GM23338 (cell line): ENCODE measurements at regions not wholly inside any gene's neighbourhood (a gene's known extent, or its start where the extent isn't known, plus 50 kb on each side); places are given as distances from the start of the nearest gene placed in this dataset.

Source experiments
- ATAC-seq: fragments of 200-7000 bp; cut with Tn5 transposase; 3 replicates; pipeline ENCODE4 v1.9.1; 2020
- DNase-seq: peaks from one replicate; pipeline ENCODE4 v3.0.0-alpha.2; 2015; ENCODE audit warnings: low spot score
- H2AFZ ChIP-seq: fragments of 200-600 bp; sonication (generic); 2 replicates; pipeline ENCODE4 v1.8.0; 2016; ENCODE audit warnings: antibody characterized with exemption, mild to moderate bottlenecking, moderate library complexity
- H3F3A ChIP-seq: fragments of 200-600 bp; sonication (generic); replicated peaks from 2 replicates; pipeline ENCODE4 v1.8.0; 2017; ENCODE audit warnings: antibody characterized with exemption, mixed run types, low read depth
- H3K27ac ChIP-seq: fragments of 200-600 bp; sonication (generic); 2 replicates; pipeline ENCODE4 v1.6.1; 2016; ENCODE audit warnings: low read depth
- H3K27me3 ChIP-seq: fragments of 200-600 bp; sonication (generic); 2 replicates; pipeline ENCODE4 v1.8.0; 2016; ENCODE audit warnings: mild to moderate bottlenecking, mixed run types, moderate library complexity; ENCODE audit not compliant: insufficient read depth
- H3K36me3 ChIP-seq: fragments of 200-600 bp; sonication (generic); 2 replicates; pipeline ENCODE4 v1.8.0; 2016; ENCODE audit warnings: mild to moderate bottlenecking; ENCODE audit not compliant: insufficient read depth
- H3K4me1 ChIP-seq: fragments of 200-600 bp; sonication (generic); 2 replicates; pipeline ENCODE4 v1.8.0; 2016; ENCODE audit warnings: mild to moderate bottlenecking, moderate library complexity; ENCODE audit not compliant: insufficient read depth
- H3K4me2 ChIP-seq: fragments of 200-600 bp; sonication (generic); 2 replicates; pipeline ENCODE4 v1.7.1; 2017; ENCODE audit warnings: mixed run types
- H3K4me3 ChIP-seq: fragments of 200-600 bp; sonication (generic); 2 replicates; pipeline ENCODE4 v1.6.1; 2016; ENCODE audit warnings: mixed run types
- H3K79me2 ChIP-seq: fragments of 200-600 bp; sonication (generic); replicated peaks from 2 replicates; pipeline ENCODE4 v1.8.0; 2017; ENCODE audit warnings: mild to moderate bottlenecking; ENCODE audit not compliant: insufficient read depth
- H3K9me2 ChIP-seq: fragments of 200-600 bp; sonication (generic); 2 replicates; pipeline ENCODE4 v1.8.0; 2017; ENCODE audit not compliant: insufficient read depth
- H4K20me1 ChIP-seq: fragments of 200-600 bp; sonication (generic); replicated peaks from 2 replicates; pipeline ENCODE4 v1.8.0; 2017; ENCODE audit warnings: mild to moderate bottlenecking; ENCODE audit not compliant: insufficient read depth
- H3K27ac Mint-ChIP-seq: 2 replicates; pipeline ENCODE4 v1.8.0; 2020; ENCODE audit warnings: inconsistent platforms, mild to moderate bottlenecking, moderate library complexity, mixed read lengths
- H3K27me3 Mint-ChIP-seq: 3 replicates; pipeline ENCODE4 v1.8.0; 2022; ENCODE audit warnings: low read depth, mild to moderate bottlenecking, moderate library complexity, mixed read lengths, inconsistent platforms; ENCODE audit not compliant: insufficient read depth, poor library complexity
- H3K36me3 Mint-ChIP-seq: 3 replicates; pipeline ENCODE4 v1.8.0; 2021; ENCODE audit warnings: low read depth, mild to moderate bottlenecking, inconsistent platforms, moderate library complexity, mixed read lengths
- H3K4me1 Mint-ChIP-seq: 3 replicates; pipeline ENCODE4 v1.8.0; 2020; ENCODE audit warnings: mild to moderate bottlenecking, inconsistent platforms, mixed read lengths
- H3K4me3 Mint-ChIP-seq: 3 replicates; pipeline ENCODE4 v1.8.0; 2021; ENCODE audit warnings: moderate library complexity, mild to moderate bottlenecking, inconsistent platforms, mixed read lengths
- H3K9me3 Mint-ChIP-seq: 3 replicates; pipeline ENCODE4 v1.8.0; 2020; ENCODE audit warnings: moderate library complexity, mild to moderate bottlenecking, inconsistent platforms, mixed read lengths
- CREB1 ChIP-seq: fragments of 250-450 bp; sonication (Bioruptor Pico); IDR thresholded peaks from 2 replicates; pipeline ENCODE4 v1.5.0; 2020; ENCODE audit warnings: low read depth, mild to moderate bottlenecking, moderate library complexity
- CTCF ChIP-seq, 2 experiments: fragments of 200-600 bp in 1 of 2; sonication (generic) in 1 of 2; conservative IDR thresholded peaks; 2 replicates each; pipeline versions ENCODE4 v1.5.1 to v1.6.1; 2016 to 2017; ENCODE audit warnings: antibody characterized with exemption in 2 of 2, low read depth in 2 of 2, mild to moderate bottlenecking in 2 of 2, moderate library complexity in 1 of 2
- EZH2 ChIP-seq: fragments of 200-600 bp; sonication (generic); IDR thresholded peaks from one replicate; pipeline ENCODE4 v1.8.0; 2017; ENCODE audit warnings: antibody characterized with exemption, mild to moderate bottlenecking, low read depth; ENCODE audit not compliant: unreplicated experiment
- EZH2phosphoT487 ChIP-seq: fragments of 200-600 bp; sonication (generic); IDR thresholded peaks from one replicate; pipeline ENCODE4 v1.8.1; 2018; ENCODE audit warnings: antibody characterized with exemption; ENCODE audit not compliant: unreplicated experiment
- JUNB ChIP-seq: IDR thresholded peaks from one replicate; pipeline ENCODE4 v1.6.1; 2016; ENCODE audit warnings: antibody characterized with exemption; ENCODE audit not compliant: unreplicated experiment
- NANOG ChIP-seq: IDR thresholded peaks from 2 replicates; pipeline ENCODE4 v1.6.1; 2016; ENCODE audit warnings: antibody characterized with exemption, borderline replicate concordance
- POLR2AphosphoS5 ChIP-seq: IDR thresholded peaks from 2 replicates; pipeline ENCODE4 v1.6.1; 2016; ENCODE audit warnings: antibody characterized with exemption, low read depth
- REST ChIP-seq: IDR thresholded peaks from one replicate; pipeline ENCODE4 v1.6.1; 2018; ENCODE audit warnings: antibody characterized with exemption; ENCODE audit not compliant: unreplicated experiment
- STAT1 ChIP-seq: IDR thresholded peaks from one replicate; pipeline ENCODE4 v1.6.1; 2016; ENCODE audit warnings: antibody characterized with exemption; ENCODE audit not compliant: unreplicated experiment
- ZNF114 ChIP-seq: fragments of 250-450 bp; sonication (Bioruptor Pico); IDR thresholded peaks from 2 replicates; pipeline ENCODE4 v1.5.0; 2020; ENCODE audit warnings: mild to moderate bottlenecking, moderate library complexity
- ZNF331 ChIP-seq: fragments of 250-450 bp; sonication (Bioruptor Pico); IDR thresholded peaks from 2 replicates; pipeline ENCODE4 v1.5.0; 2020; ENCODE audit warnings: low read depth, mild to moderate bottlenecking, moderate library complexity
- ZNF462 ChIP-seq: fragments of 250-450 bp; sonication (Bioruptor Pico); IDR thresholded peaks from 2 replicates; pipeline ENCODE4 v1.5.0; 2020; ENCODE audit warnings: mild to moderate bottlenecking, moderate library complexity
- TF ChIP-seq, protein P1 (sequence below): IDR thresholded peaks from 2 replicates; pipeline ENCODE4 v1.6.1; 2016; ENCODE audit warnings: antibody characterized with exemption

DNA sequence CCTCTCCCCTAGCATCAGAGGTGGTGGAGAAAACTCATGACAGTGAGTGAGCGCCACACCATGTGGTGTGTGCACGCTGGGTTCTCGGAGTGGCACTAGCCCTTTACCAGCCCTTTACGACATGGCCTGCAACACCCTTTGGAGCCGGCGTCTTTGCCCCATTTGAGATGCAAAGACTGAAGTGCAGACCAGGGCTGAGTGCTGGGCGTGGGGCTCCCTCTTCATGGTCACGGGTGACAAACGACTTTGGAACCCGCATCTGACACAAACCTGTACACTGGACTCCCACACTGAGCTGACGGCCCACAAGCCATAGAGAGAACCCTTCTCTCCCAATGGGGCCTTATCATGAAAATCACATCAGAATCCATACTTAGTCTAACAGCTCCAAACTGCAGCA, 76.8 kb upstream of the ALDH1L1 start:
- Histone ChIP-seq H3K9me2 (no peaks in the 10 kb centered on the region), H3K27me3 (no peaks in the 10 kb centered on the region), H3K4me1 (no peaks in the 10 kb centered on the region; the same call in 1 of the 2 replicates), H4K20me1 (no peaks in the 10 kb centered on the region), H2AFZ (no peak overlapping the region), H3K27ac (no peak overlapping the region), H3F3A (no peaks in the 10 kb centered on the region), H3K4me2 (no peak overlapping the region), H3K4me3 (no peak overlapping the region), H3K79me2 (no peaks in the 10 kb centered on the region), H3K36me3 (no peaks in the 10 kb centered on the region)
- H3K36me3 Mint-ChIP-seq, result peaks cover 9% of the 10 kb centered on the region; the same call in 2 of the 3 replicates
- TF ChIP-seq, protein P1, sequence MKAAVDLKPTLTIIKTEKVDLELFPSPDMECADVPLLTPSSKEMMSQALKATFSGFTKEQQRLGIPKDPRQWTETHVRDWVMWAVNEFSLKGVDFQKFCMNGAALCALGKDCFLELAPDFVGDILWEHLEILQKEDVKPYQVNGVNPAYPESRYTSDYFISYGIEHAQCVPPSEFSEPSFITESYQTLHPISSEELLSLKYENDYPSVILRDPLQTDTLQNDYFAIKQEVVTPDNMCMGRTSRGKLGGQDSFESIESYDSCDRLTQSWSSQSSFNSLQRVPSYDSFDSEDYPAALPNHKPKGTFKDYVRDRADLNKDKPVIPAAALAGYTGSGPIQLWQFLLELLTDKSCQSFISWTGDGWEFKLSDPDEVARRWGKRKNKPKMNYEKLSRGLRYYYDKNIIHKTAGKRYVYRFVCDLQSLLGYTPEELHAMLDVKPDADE, result no peak
- TF ChIP-seq ZNF462 (CRISPR knock-in tag) (no peak), POLR2AphosphoS5 (no peak), ZNF331 (no peak), EZH2 (no peak), NANOG (no peak), ZNF114 (no peak), EZH2phosphoT487 (no peak), CTCF (conservative IDR thresholded peaks at IDR 0.05; ENCODE audit: low read depth in 2 of 2) (no peak), REST (no peak), CREB1 (CRISPR knock-in tag) (no peak), STAT1 (no peak), JUNB (no peak)
- no peak for ATAC-seq
- peaks cover 4% of the 10 kb centered on the region for H3K27me3 Mint-ChIP-seq
- no peak overlapping the region for H3K4me3 Mint-ChIP-seq
- no peak overlapping the region for H3K27ac Mint-ChIP-seq
- peaks cover 9% of the 10 kb centered on the region for H3K4me1 Mint-ChIP-seq
- DNase-seq, result no peak
- H3K9me3 Mint-ChIP-seq, result peaks cover 2% of the 10 kb centered on the region; the same call in 1 of the 3 replicates
